GM13977 (cell line): ENCODE measurements at regions not wholly inside any gene's neighbourhood (a gene's known extent, or its start where the extent isn't known, plus 50 kb on each side); places are given as distances from the start of the nearest gene placed in this dataset.

Experiments used
- DNase-seq: peaks from one replicate; pipeline ENCODE4 v3.0.0; 2012; ENCODE audit warnings: low spot score
- in situ Hi-C: fragments of 300-500 bp; cut with MboI; formaldehyde crosslinking; loops from one replicate; pipeline ENCODE4 v1.12.0; 2022; ENCODE audit warnings: low sequenced_read_pairs, low pct_unique_long_range_greater_than_20kb, mixed read lengths, inconsistent platforms; ENCODE audit not compliant: unreplicated experiment
- TF ChIP-seq, protein P1 (sequence below): IDR thresholded peaks from 2 replicates; pipeline ENCODE4 v1.5.1; 2012; ENCODE audit warnings: mild to moderate bottlenecking, control low read depth; ENCODE audit not compliant: insufficient read depth; ENCODE audit errors: extremely low read depth, missing control alignments

DNA sequence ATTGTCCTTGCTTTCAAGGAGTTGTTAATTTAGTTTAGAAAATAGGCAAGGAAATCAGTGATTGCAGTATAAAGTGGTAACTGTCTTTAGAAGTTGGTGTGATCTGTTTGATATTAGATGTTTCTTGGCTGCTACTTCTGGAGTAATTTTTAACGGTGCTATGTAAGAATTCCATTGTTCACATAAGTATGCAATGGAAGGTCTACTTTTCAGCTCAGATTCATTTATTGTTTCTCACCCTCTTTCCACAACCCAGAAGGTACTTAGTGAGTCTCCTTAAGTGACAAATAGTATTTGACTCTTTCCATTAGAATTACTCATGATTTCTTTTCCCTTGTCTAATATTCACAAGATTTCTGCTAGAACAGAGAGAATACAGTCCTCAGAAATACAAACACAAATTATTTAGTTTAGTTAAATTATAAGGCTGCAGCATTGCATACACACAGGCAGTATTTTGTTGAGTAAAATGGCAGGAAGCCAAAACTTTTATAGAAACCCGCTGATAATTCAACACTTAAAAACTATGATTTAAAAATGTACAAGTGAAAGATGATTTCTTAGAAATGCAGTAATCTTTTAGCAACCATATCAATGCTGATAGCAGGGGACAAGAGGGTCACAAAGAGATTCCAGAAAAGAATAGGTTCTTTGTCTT lies 554.3 kb downstream of the CD109 start:
- TF ChIP-seq, protein P1, sequence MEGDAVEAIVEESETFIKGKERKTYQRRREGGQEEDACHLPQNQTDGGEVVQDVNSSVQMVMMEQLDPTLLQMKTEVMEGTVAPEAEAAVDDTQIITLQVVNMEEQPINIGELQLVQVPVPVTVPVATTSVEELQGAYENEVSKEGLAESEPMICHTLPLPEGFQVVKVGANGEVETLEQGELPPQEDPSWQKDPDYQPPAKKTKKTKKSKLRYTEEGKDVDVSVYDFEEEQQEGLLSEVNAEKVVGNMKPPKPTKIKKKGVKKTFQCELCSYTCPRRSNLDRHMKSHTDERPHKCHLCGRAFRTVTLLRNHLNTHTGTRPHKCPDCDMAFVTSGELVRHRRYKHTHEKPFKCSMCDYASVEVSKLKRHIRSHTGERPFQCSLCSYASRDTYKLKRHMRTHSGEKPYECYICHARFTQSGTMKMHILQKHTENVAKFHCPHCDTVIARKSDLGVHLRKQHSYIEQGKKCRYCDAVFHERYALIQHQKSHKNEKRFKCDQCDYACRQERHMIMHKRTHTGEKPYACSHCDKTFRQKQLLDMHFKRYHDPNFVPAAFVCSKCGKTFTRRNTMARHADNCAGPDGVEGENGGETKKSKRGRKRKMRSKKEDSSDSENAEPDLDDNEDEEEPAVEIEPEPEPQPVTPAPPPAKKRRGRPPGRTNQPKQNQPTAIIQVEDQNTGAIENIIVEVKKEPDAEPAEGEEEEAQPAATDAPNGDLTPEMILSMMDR: no peak
- DNase-seq: no peak
- in situ Hi-C loops: no loop called here

DNA sequence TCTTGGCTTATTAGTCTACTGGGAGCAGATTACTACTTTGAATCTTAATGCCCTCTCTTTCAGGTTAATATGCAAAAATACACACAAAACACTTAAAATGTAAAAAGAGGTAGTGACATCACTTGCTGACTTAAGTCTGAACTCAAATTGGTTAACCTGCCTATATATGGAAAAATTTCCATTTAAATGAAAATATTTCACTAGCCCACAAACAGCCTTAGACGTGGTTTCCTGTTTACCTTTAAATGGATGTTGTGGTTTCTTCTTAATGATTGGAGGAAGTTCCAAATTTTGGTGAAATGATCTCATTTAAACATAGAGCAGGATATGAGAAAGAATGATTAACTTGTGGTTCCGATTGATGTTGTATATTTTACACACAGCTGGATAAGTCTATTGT lies 553.7 kb downstream of the CD109 start:
- no peak for DNase-seq
- in situ Hi-C loops: no loop called here
- TF ChIP-seq, protein P1: no peak

DNA sequence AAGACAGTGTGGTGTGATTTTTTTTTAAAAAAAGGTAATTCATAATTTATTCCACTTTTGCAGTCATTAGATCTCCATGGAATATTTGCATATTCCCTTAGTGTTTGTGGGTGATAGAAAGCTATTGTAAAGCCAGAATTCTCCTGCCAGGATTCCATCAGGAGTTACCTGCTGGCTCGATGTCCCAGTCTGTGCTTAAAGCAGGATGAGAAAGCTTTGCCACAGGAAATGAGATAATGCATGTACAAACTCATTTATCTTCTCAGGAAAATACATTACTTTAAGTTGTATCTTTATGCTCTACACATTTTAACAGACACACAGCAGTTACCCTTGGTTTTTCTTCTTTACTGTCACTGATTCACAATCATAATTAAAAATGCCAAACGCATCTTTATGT lies 553.0 kb downstream of the CD109 start:
- TF ChIP-seq, protein P1: no peak
- no peak for DNase-seq
- in situ Hi-C loops: no loop called here

DNA sequence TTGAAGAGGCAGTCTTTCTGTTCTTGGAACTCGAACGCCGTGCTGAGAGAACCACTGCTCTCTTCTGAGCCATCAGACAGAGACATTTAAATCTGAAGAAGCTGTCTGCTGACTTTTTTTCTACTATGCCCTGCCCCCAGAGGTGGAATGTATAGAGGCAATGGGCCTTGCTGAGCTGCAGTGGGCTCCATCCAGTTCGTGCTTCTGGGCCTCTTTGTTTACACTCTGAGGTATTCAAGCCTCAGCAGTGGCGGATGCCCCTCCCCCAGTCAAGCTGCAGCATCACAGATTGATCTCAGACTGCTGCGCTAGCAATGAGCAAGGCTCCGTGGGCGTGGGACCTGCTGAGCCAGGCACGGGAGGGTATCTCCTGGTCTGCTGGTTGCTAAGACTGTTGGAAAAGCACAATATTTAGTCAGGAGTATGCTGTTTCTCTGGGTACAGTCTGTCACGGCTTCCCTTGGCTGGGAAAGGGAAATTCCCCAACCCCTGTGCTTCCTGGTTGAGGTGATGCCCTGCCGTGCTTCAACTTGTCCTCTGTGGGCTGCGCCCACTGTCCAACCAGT lies 526.8 kb downstream of the CD109 start:
- TF ChIP-seq, protein P1: no peak
- DNase-seq: no peak
- in situ Hi-C loops: no loop called here

DNA sequence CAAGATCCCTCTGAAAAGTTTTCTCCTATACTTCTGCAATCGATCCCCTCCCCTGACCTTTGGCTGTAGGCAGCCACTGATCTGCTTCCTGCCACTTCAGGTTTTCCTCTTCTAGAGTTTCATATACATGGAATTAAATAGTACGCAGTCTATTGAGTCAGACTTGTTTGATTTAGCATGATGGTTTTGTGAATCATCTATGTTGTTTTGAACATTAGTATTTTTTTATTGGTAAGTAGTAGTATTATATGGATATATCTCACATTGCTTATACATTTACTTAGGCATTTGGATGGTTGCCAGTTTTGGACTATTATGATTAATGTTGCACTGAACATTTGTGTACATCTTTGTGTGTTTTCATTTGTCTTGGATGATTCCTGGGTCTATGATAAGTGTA lies 518.0 kb downstream of the CD109 start:
- TF ChIP-seq, protein P1: no peak
- in situ Hi-C loops: no loop called here
- DNase-seq: no peak

DNA sequence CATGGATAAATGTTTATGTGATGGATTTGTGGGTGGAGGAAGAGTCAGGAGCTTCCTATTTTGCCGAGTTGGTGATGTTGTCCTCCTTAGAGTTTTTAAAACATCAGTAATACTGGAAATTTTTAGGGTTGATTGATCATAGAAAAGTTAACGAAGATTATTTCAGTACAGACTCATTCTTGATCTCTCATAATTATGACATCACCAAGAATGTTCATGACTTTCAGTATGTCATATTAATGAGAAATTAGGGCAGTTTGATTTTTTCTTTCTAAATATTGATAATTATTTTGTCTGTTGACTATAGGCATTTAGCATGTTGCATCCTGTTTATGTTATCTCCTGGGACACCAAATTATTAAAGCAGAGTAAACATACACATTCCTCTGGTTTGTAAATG lies 512.2 kb downstream of the CD109 start:
- in situ Hi-C loops: no loop called here
- DNase-seq: no peak
- TF ChIP-seq, protein P1: no peak
